ENCODE measurements at regions not wholly inside any gene's neighbourhood (a gene's known extent, or its start where the extent isn't known, plus 50 kb on each side); places are given as distances from the start of the nearest gene placed in this dataset.
"Not testable (repeated sequence)": the region's sequence is repeated elsewhere in the genome, so short reads cannot be mapped to it uniquely, and the experiment has no call there.

DNA sequence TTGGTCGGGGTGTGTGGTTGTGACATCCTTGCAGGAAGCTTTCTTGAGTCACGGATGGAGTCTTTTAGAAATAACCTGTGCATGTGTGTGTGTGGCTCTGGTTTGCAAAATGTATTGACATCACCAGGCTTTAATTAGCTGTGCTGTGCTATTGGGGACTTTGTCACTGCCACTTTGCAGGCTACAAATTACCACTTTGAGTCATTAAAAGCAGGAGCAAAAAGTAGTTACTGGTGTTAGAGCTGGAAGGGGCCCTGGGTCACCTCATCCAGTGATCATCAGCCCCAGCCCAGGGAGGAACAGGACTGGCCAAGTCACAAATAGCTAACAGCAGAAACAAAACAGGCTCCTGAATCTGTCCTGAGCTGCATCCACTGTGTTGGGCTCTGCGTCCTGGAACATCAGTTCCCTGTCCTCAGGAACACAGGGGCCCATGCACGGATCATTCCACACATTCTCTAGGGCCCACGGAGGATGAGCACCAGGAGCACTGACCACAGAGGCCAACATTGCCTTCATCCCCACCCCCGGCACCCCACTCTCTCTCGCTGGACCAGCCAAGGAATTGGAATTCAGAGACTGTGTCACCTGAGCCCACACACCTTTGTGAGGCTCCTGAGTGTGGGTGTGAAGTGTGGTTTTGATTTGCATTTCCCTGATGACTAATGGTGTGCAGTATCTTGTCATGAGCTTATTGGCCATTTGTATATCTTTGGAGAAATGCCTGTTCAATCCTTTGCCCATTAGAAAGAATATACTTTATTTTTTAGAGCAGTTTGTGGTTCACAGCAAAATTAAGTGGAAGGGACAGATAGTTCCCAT, 280.1 kb upstream of the C1orf174 start:
- no peak for DNase-seq (ENCODE audit: low read depth)
- no peak overlapping the region for H3K4me3 ChIP-seq (ENCODE audit: control insufficient read depth, low read depth, low read length)
- TF ChIP-seq, protein P1, sequence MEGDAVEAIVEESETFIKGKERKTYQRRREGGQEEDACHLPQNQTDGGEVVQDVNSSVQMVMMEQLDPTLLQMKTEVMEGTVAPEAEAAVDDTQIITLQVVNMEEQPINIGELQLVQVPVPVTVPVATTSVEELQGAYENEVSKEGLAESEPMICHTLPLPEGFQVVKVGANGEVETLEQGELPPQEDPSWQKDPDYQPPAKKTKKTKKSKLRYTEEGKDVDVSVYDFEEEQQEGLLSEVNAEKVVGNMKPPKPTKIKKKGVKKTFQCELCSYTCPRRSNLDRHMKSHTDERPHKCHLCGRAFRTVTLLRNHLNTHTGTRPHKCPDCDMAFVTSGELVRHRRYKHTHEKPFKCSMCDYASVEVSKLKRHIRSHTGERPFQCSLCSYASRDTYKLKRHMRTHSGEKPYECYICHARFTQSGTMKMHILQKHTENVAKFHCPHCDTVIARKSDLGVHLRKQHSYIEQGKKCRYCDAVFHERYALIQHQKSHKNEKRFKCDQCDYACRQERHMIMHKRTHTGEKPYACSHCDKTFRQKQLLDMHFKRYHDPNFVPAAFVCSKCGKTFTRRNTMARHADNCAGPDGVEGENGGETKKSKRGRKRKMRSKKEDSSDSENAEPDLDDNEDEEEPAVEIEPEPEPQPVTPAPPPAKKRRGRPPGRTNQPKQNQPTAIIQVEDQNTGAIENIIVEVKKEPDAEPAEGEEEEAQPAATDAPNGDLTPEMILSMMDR (conservative IDR thresholded peaks at IDR 0.05; ENCODE audit: control insufficient read depth, insufficient read depth, low read depth, low read length), result no peak

DNA sequence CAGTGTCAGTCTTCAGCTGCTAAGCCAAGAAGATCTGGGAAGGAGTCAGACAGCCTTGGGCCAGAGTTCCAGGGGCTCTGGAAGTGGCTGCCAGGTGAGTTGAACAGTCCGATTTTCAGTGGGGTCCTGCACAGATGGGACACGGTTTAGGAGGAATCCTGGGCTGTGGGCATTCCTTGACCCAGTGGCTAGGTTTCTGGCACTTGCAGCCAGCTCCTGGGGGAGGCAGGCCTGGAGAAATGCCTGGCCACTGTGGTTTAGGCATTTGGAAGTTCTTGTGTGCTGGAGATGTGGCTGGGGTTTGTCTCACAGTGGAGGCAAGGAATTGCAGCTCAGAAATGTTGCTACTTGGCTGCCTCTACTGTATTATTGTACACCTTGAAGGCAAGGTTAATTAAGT, 286.4 kb upstream of the C1orf174 start:
- not testable (repeated sequence) for H3K4me3 ChIP-seq (ENCODE audit: control insufficient read depth, low read depth, low read length); DNase-seq (ENCODE audit: low read depth)

DNA sequence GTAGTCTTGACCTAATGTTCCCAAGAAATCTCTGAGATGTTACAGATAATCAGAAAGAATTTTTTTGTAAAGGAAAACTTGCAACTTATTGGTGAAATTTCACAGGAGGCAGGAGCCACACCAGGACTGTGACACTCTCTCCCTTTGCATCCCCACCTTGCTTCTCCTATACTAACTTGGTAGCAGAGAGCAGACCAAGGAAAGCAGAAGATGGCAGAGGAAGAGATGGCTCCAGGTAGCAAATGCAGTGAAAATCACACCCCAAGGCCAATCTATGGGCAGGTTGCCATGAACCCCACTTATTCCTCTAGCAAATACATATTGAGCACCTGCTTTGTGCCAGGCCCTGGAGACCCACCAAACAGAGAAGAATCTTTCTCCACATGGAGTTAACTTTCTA, 303.4 kb upstream of the C1orf174 start:
- TF ChIP-seq, protein P1 (conservative IDR thresholded peaks at IDR 0.05; ENCODE audit: control insufficient read depth, insufficient read depth, low read depth, low read length), result no peak
- H3K4me3 ChIP-seq (ENCODE audit: control insufficient read depth, low read depth, low read length), result no peak overlapping the region
- no peak for DNase-seq (ENCODE audit: low read depth)

DNA sequence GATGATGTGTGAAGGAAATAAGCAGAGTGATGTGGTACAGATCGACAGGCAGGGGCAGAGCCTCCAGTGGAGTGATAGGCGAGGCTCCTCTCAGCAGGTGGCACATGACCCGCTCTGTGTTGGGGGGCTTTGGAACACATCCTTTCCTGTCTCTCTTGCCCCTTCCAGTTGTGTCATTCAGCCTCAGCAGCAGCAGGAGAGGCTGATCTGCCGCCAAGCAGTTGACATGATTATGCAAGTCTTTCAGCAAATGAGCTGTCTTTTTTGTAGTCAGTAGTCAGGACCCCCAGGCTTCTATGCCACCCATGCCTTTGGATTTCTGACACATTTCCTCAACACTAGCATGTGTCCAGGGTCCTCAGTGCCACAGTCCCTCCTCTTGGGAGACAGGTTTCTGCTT, 307.1 kb upstream of the C1orf174 start:
- no peak for DNase-seq (ENCODE audit: low read depth)
- H3K4me3 ChIP-seq (ENCODE audit: control insufficient read depth, low read depth, low read length), result no peak overlapping the region
- TF ChIP-seq, protein P1 (conservative IDR thresholded peaks at IDR 0.05; ENCODE audit: control insufficient read depth, insufficient read depth, low read depth, low read length), result no peak

DNA sequence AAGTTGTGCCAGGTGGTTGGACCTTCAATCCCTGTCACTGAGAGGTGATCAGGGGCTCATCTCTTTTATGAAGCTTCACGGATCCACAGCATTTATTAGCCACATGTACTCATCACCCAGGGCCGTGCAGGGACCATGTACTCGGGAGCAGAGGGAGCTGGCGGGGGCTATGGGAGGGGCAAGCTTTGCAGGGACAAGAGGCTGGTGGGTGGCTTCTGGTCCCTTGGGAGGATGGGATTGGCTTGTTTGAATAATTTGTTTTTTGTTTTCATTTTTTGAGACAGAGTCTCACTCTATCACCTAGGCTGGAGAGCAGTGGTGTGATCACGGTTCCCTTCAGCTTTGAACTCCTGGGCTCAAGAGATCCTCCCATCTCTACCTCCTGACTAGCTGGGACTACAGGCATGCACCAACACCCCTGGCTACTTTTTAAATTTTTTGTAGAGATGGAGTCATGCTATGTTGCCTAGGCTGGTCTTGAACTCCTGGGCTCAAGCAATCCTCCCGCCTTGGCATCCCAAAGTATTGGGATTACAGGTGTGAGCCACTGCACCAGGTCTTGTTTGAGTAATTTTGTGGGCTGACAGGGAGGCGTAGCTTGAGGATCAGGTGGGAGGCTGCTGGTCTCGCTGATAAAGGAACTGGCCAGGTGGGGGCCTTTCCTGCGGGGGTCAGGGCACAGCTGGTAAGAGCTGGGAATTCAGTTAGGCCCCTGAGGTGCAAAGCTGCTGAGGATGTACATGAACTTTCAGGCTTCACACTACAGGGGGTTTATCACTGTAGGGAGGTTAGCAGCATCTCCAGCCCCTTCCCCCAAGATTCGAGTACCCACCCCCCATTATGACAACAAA, 308.0 kb upstream of the C1orf174 start:
- no peak for DNase-seq (ENCODE audit: low read depth)
- no peak overlapping the region for H3K4me3 ChIP-seq (ENCODE audit: control insufficient read depth, low read depth, low read length)
- TF ChIP-seq, protein P1 (conservative IDR thresholded peaks at IDR 0.05; ENCODE audit: control insufficient read depth, insufficient read depth, low read depth, low read length), result no peak

DNA sequence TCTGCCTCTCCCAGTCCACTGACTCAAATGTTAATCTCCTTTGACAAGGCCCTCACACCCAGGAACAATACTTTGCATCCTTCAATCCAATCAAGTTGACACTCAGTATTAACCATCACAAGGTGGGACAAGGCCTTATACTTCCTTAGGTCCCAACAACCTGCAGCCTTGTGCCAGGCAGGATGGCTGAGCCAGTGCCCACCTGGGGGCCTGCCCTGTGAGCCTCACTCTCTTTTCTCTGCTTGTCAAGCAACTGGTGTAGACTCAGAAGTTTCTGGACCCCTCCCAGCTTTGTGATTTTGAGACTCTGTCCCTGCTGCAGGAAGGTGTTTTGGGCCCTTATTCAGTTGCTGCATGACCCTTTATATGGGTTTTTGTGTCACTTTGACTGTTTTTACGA, 310.0 kb upstream of the C1orf174 start:
- no peak for DNase-seq (ENCODE audit: low read depth)
- no peak overlapping the region for H3K4me3 ChIP-seq (ENCODE audit: control insufficient read depth, low read depth, low read length)
- TF ChIP-seq, protein P1 (conservative IDR thresholded peaks at IDR 0.05; ENCODE audit: control insufficient read depth, insufficient read depth, low read depth, low read length), result no peak

DNA sequence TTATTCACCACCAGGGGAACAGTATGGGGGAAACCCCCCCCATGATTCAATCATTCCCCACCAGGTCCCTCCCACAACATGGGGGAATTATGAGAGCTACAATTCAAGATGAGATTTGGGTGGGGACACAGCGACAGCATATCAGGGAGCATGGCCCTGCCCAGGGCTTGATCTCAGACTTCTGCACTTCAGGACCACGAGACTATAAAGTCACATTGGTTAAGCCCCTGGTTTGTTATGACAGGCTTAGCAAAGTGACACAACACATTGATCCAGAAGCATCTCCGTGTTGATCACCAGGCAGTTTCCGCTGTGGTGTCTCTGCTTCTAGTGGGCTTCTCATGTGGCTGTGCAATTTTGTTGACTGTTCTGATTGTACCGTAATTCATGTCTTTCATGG, 312.7 kb upstream of the C1orf174 start:
- TF ChIP-seq, protein P1 (conservative IDR thresholded peaks at IDR 0.05; ENCODE audit: control insufficient read depth, insufficient read depth, low read depth, low read length), result no peak
- no peak overlapping the region for H3K4me3 ChIP-seq (ENCODE audit: control insufficient read depth, low read depth, low read length)
- DNase-seq (ENCODE audit: low read depth), result no peak
